Omental fat pad (tissue), 3 donors: ENCODE measurements at regions not wholly inside any gene's neighbourhood (a gene's known extent, or its start where the extent isn't known, plus 50 kb on each side); places are given as distances from the start of the nearest gene placed in this dataset.
"Not testable (repeated sequence)": the region's sequence is repeated elsewhere in the genome, so short reads cannot be mapped to it uniquely, and the experiment has no call there.

Experiments used
- ATAC-seq: fragments of 150-250 bp; one replicate; pipeline ENCODE4 v1.9.1; 2016; ENCODE audit warnings: mild to moderate bottlenecking, moderate library complexity; ENCODE audit not compliant: low FRiP score
- DNase-seq: peaks from one replicate; pipeline ENCODE4 v3.0.0-alpha.2; 2019; ENCODE audit warnings: low spot score
- CTCF ChIP-seq, 3 donors: fragments of 450-650 bp; IDR thresholded peaks; one replicate each; pipeline ENCODE4 v1.5.1; 2016 to 2017; ENCODE audit warnings: antibody characterized with exemption in 3 of 3, mild to moderate bottlenecking in 3 of 3, moderate library complexity in 2 of 3

- no peak for DNase-seq
- TF ChIP-seq CTCF (IDR thresholded peaks at IDR 0.05) = no peak
- no peak for ATAC-seq
Observed at GRCh38 chrX:138877746-138878145, 166.2 kb upstream of the FGF13 start.

- TF ChIP-seq CTCF (IDR thresholded peaks at IDR 0.05) = no peak
- DNase-seq (no peak), ATAC-seq (no peak)
Observed at GRCh38 chrX:138875472-138875871, 164.0 kb upstream of the FGF13 start.

GRCh38 chrX:138874271-138874935, 162.9 kb upstream of the FGF13 start:
- ATAC-seq = no peak
- TF ChIP-seq CTCF (IDR thresholded peaks at IDR 0.05) = no peak
- DNase-seq = no peak

- DNase-seq, ATAC-seq: not testable (repeated sequence)
Observed at GRCh38 chrX:138873640-138874039, 162.1 kb upstream of the FGF13 start.

GRCh38 chrX:138872537-138872936, 161.0 kb upstream of the FGF13 start:
- ATAC-seq = no peak
- no peak for DNase-seq
- no peak for TF ChIP-seq CTCF (IDR thresholded peaks at IDR 0.05)

- TF ChIP-seq CTCF (IDR thresholded peaks at IDR 0.05) = no peak
- DNase-seq = no peak
- ATAC-seq = no peak
Observed at GRCh38 chrX:138871739-138872138, 160.2 kb upstream of the FGF13 start.

GRCh38 chrX:138866643-138867042, 155.1 kb upstream of the FGF13 start:
- DNase-seq (no peak), ATAC-seq (no peak)
- no peak for TF ChIP-seq CTCF (IDR thresholded peaks at IDR 0.05)
